Nephron progenitor cell (in vitro differentiated cells): ENCODE measurements at regions not wholly inside any gene's neighbourhood (a gene's known extent, or its start where the extent isn't known, plus 50 kb on each side); places are given as distances from the start of the nearest gene placed in this dataset.

Experiments
- DNase-seq: peaks from one replicate; pipeline ENCODE4 v3.0.0; 2021
- H3K27ac Mint-ChIP-seq: 2 replicates; pipeline ENCODE4 v1.8.0; 2021; ENCODE audit warnings: mild to moderate bottlenecking, moderate library complexity, mixed read lengths
- H3K27me3 Mint-ChIP-seq: 2 replicates; pipeline ENCODE4 v1.8.0; 2021; ENCODE audit warnings: mild to moderate bottlenecking, low read depth, mixed read lengths; ENCODE audit not compliant: poor library complexity
- H3K36me3 Mint-ChIP-seq: 2 replicates; pipeline ENCODE4 v1.8.0; 2021; ENCODE audit warnings: low read depth, mixed read lengths
- H3K4me1 Mint-ChIP-seq: 2 replicates; pipeline ENCODE4 v1.8.0; 2021; ENCODE audit warnings: mixed read lengths
- H3K4me3 Mint-ChIP-seq: 2 replicates; pipeline ENCODE4 v1.8.0; 2021; ENCODE audit warnings: mild to moderate bottlenecking, moderate library complexity, mixed read lengths
- H3K9me3 Mint-ChIP-seq: 2 replicates; pipeline ENCODE4 v1.8.0; 2021; ENCODE audit warnings: mild to moderate bottlenecking, moderate library complexity, mixed read lengths
- CTCF ChIP-seq: fragments of 200-600 bp; sonication (generic); IDR thresholded peaks from 2 replicates; pipeline ENCODE4 v1.5.0; 2021; ENCODE audit warnings: antibody characterized with exemption

DNA sequence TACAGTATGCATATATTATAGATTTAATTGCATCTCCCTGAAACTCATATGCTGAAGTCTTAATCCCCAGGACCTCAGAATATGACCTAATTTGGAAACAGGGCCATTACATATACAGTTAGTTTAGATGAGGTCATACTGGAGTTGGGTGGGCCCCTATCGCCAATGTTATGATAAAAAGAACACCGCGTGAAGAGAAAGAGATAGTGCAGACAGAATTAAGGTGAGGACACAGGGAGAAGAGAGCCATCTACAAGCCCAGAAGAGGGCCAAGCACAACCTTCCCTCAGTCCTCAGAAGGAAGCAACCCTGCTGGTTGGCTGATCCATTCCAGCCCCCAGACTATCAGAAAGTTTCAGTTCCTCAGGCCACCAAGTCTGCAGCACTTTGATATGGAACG, 311.9 kb upstream of the RAB6C start:
- Mint-ChIP-seq H3K27ac (no peak overlapping the region), H3K4me1 (no peaks in the 10 kb centered on the region), H3K4me3 (no peak overlapping the region), H3K27me3 (peaks cover 10% of the 10 kb centered on the region), H3K36me3 (no peaks in the 10 kb centered on the region), H3K9me3 (peaks cover 4% of the 10 kb centered on the region)
- no peak for DNase-seq
- TF ChIP-seq CTCF = no peak

GRCh38 chr2:129672521-129672920, 306.9 kb upstream of the RAB6C start:
- Mint-ChIP-seq H3K27ac (no peak overlapping the region), H3K9me3 (no peaks in the 10 kb centered on the region), H3K27me3 (peaks cover 8% of the 10 kb centered on the region), H3K4me1 (peaks cover 14% of the 10 kb centered on the region), H3K36me3 (no peaks in the 10 kb centered on the region), H3K4me3 (no peak overlapping the region)
- no peak for TF ChIP-seq CTCF
- DNase-seq = no peak

DNA sequence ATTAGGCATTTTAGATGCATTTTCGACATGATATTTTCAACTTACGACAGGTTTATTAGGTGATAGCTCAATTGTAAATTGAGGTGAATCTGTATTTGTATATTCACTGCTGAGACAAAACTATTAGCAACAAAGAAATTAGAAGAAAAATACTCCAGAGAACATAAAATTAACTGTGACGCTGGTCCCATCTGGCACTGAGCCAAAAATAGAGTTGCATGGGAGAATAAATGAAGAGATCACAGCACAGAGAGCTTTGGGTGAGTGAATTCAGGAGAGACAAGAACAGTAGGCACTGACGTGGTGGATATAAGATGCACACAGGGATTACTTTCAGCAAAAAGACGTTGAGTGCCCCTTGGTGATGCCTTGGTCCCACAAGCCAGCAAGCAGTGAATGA, 306.2 kb upstream of the RAB6C start:
- Mint-ChIP-seq H3K36me3 (no peaks in the 10 kb centered on the region), H3K4me3 (no peak overlapping the region), H3K27ac (no peak overlapping the region), H3K4me1 (peaks cover 14% of the 10 kb centered on the region), H3K9me3 (no peaks in the 10 kb centered on the region), H3K27me3 (peaks cover 8% of the 10 kb centered on the region)
- no peak for TF ChIP-seq CTCF
- DNase-seq = no peak

DNA sequence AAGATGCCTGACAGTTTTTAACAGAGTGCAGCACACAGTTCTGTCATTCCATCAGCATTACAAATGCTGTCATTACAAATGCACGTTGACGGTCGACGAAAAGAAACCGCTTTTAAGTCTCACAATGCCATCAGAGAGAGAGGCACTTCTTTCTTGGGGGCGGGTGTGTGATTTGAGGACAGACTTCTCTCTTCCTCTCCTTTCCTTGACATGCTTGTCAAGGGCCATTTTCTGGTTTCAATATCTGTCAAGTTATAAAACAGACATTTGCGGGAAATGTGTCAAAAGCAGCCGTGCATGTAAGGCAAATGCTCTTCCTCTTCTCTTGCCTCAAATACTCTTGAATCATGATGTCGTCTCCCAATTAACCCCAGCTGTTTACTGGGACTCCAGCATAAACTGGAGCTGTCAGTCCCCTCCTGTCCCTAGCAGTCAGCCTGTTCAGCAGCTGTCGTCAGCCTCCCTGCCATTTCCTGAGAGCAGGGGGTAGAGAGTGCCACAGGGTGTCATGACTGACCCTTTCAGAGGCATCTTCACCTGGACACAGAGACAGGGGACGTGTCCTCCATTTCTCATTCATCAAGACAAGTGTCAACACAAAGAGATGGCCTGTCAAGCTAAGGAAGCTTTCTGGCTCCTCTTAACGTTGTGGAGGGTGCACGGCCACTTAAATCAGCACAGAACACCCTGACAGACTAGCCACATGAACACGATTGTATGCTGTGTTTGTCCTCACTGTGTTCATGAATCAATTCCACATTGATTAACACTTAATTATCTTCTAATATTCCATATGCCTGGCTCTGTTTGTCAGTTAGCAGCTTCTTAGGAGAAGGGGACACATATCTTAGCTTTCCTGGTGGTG, 305.4 kb upstream of the RAB6C start:
- Mint-ChIP-seq H3K4me3 (peak overlapping the region; percentile 41), H3K27ac (no peak overlapping the region), H3K36me3 (no peaks in the 10 kb centered on the region), H3K4me1 (peaks cover 20% of the 10 kb centered on the region), H3K9me3 (no peaks in the 10 kb centered on the region), H3K27me3 (peaks cover 8% of the 10 kb centered on the region)
- DNase-seq = no peak
- TF ChIP-seq CTCF = no peak

DNA sequence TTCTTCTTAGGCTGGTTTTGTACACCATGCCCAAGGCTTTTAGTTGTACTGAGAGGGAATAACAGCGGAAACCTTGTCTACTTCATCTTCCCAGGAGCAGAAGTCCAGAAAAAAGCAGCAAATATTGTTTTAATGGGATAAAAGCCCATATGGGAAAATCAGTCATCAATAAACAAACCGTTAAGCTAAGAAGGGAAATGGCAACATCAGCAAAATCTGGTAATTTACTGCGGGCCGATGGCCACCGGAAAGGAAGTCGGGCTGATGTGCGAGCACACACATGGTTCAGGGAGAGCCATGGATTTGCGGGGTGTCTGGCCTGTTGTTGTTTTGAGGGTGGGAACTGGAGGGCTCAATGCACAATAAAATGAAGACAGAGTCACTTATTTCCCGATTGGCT, 300.7 kb upstream of the RAB6C start:
- H3K4me3 Mint-ChIP-seq = no peak overlapping the region

More for the DNA sequence above, 300.7 kb upstream of the RAB6C start:
- peaks cover 16% of the 10 kb centered on the region for H3K4me1 Mint-ChIP-seq
- H3K9me3 Mint-ChIP-seq = peaks cover 16% of the 10 kb centered on the region
- no peaks in the 10 kb centered on the region for H3K36me3 Mint-ChIP-seq
- H3K27ac Mint-ChIP-seq = no peak overlapping the region
- peaks cover 10% of the 10 kb centered on the region for H3K27me3 Mint-ChIP-seq
- DNase-seq = no peak
- no peak for TF ChIP-seq CTCF
